ENCODE measurements at regions not wholly inside any gene's neighbourhood (a gene's known extent, or its start where the extent isn't known, plus 50 kb on each side); places are given as distances from the start of the nearest gene placed in this dataset.

- TF ChIP-seq CTCF (IDR thresholded peaks at IDR 0.05) (no peak), EP300 (IDR thresholded peaks at IDR 0.05) (no peak), POLR2A (IDR thresholded peaks at IDR 0.05) (no peak)
Observed at GRCh38 chr5:30957591-30957990, 235.9 kb upstream of the CDH6 start.

Data from ovary (tissue), 3 donors.